ENCODE measurements at regions not wholly inside any gene's neighbourhood (a gene's known extent, or its start where the extent isn't known, plus 50 kb on each side); places are given as distances from the start of the nearest gene placed in this dataset.

GRCh38 chr13:111549464-111549863, 229.0 kb downstream of the TEX29 start:
- no peak for DNase-seq (ENCODE audit: low read depth in 1 of 2, low spot score in 1 of 2)
- H3K27me3 ChIP-seq, result peaks cover 23% of the 10 kb centered on the region

DNA sequence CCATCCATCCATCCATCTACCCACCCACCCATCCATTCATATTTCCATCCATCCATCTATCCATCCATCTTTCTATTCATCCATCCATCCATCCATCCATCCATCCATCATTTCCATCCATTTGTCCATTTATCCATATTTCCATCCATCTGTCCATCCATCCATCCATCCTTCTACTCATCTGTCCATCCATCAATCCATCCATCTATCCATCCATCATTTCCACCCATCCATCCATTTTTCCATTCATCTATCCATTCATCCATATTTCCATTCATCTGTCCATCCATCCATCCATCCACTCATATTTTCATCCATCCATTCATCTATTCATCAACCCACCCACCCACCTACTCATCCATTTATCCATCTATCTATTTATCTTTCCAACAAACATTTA, 229.6 kb downstream of the TEX29 start:
- H3K36me3 ChIP-seq, result no peaks in the 10 kb centered on the region
- H3K27ac ChIP-seq, result no peak overlapping the region
- no peak for DNase-seq (ENCODE audit: low read depth in 1 of 2, low spot score in 1 of 2)
- no peaks in the 10 kb centered on the region for H3K9me3 ChIP-seq (ENCODE audit: low read depth)
- no peak for TF ChIP-seq CTCF (IDR thresholded peaks at IDR 0.05; ENCODE audit: low read depth, low read length)
- H3K4me3 ChIP-seq, result no peak overlapping the region
- no peaks in the 10 kb centered on the region for H3K4me1 ChIP-seq (ENCODE audit: low read depth)
- H3K27me3 ChIP-seq, result peaks cover 23% of the 10 kb centered on the region

More at GRCh38 chr13:111549464-111549863, 229.0 kb downstream of the TEX29 start:
- Histone ChIP-seq H3K27ac (no peak overlapping the region), H3K9me3 (ENCODE audit: low read depth) (no peaks in the 10 kb centered on the region), H3K4me1 (ENCODE audit: low read depth) (no peaks in the 10 kb centered on the region), H3K4me3 (no peak overlapping the region), H3K36me3 (no peaks in the 10 kb centered on the region)
- TF ChIP-seq CTCF (IDR thresholded peaks at IDR 0.05; ENCODE audit: low read depth, low read length), result no peak

GRCh38 chr13:111551204-111551820, 230.9 kb downstream of the TEX29 start:
- H3K27me3 ChIP-seq, result peaks cover 23% of the 10 kb centered on the region
- DNase-seq (ENCODE audit: low read depth in 1 of 2, low spot score in 1 of 2), result no peak
- TF ChIP-seq CTCF (IDR thresholded peaks at IDR 0.05; ENCODE audit: low read depth, low read length), result no peak

DNA sequence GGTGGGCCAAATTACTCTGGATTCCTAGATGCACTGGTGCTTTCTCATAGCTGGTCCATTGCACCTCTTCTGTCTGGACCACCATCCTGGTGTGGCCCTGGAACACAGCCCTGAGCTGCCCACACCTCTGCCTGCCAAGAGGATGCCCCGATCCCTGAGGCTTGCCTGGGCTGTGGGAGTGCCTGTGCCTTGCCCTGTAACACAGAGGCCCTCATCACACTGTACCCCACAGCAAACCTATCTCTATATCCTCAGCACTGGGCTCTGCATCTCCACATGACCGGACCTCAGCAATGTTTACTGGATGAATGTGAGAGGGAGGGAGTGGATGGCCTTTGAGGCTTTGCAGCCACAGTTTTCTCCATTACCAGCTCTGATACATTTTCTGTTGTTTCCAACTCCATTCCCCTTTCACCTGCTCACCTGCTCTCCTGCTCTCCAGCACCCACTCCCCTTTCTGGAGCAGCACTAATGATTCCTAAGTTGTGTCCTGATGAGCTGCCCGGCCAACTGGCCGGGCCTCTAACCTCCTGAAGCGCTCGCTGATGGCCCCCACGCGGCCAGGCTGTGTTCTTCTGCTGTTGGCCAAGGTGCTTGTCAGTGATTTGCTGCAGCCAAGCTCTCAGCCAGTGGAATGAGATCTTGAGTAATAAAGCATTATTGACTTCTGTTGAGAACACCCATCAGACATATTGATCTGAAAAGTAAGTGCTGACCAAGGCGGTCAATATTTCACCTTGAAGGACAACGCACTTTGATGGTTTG, 232.6 kb downstream of the TEX29 start:
- no peaks in the 10 kb centered on the region for H3K4me1 ChIP-seq (ENCODE audit: low read depth)
- H3K27me3 ChIP-seq, result peaks cover 23% of the 10 kb centered on the region
- no peak overlapping the region for H3K4me3 ChIP-seq
- no peak for DNase-seq (ENCODE audit: low read depth in 1 of 2, low spot score in 1 of 2)
- TF ChIP-seq CTCF (IDR thresholded peaks at IDR 0.05; ENCODE audit: low read depth, low read length), result no peak
- no peaks in the 10 kb centered on the region for H3K36me3 ChIP-seq
- H3K9me3 ChIP-seq (ENCODE audit: low read depth), result no peaks in the 10 kb centered on the region
- no peak overlapping the region for H3K27ac ChIP-seq

More at GRCh38 chr13:111551204-111551820, 230.9 kb downstream of the TEX29 start:
- Histone ChIP-seq H3K4me3 (no peak overlapping the region), H3K9me3 (ENCODE audit: low read depth) (no peaks in the 10 kb centered on the region), H3K27ac (no peak overlapping the region), H3K36me3 (no peaks in the 10 kb centered on the region), H3K4me1 (ENCODE audit: low read depth) (no peaks in the 10 kb centered on the region)

GRCh38 chr13:111554539-111555267, 234.3 kb downstream of the TEX29 start:
- no peak for DNase-seq (ENCODE audit: low read depth in 1 of 2, low spot score in 1 of 2)

More at GRCh38 chr13:111554539-111555267, 234.3 kb downstream of the TEX29 start:
- Histone ChIP-seq H3K27ac (no peak overlapping the region), H3K36me3 (no peaks in the 10 kb centered on the region), H3K27me3 (peaks cover 18% of the 10 kb centered on the region), H3K9me3 (ENCODE audit: low read depth) (no peaks in the 10 kb centered on the region), H3K4me1 (ENCODE audit: low read depth) (no peaks in the 10 kb centered on the region), H3K4me3 (no peak overlapping the region)
- TF ChIP-seq CTCF (IDR thresholded peaks at IDR 0.05; ENCODE audit: low read depth, low read length), result no peak

All from cardiac muscle cell (in vitro differentiated cells and primary cell).